ENCODE measurements at regions not wholly inside any gene's neighbourhood (a gene's known extent, or its start where the extent isn't known, plus 50 kb on each side); places are given as distances from the start of the nearest gene placed in this dataset.

GRCh38 chr1:239308701-239309333 is 77.6 kb upstream of the CHRM3 start:
- Histone ChIP-seq H3K36me3 (no peaks in the 10 kb centered on the region), H3K27me3 (no peaks in the 10 kb centered on the region), H3K4me3 (no peak overlapping the region), H3K27ac (no peak overlapping the region), H3K9me3 (no peaks in the 10 kb centered on the region), H3K4me1 (no peaks in the 10 kb centered on the region)
- intact Hi-C loops (cut with DNase I), result no loop called here
- peak; percentile 26 to 53 for TF ChIP-seq CTCF (IDR thresholded peaks at IDR 0.05)
- ATAC-seq, result peak; percentile 79
- peak in 1 of 4 donors; percentile 10 for DNase-seq

- H3K4me1 ChIP-seq, result no peaks in the 10 kb centered on the region
- no peaks in the 10 kb centered on the region for H3K27me3 ChIP-seq
- TF ChIP-seq CTCF (IDR thresholded peaks at IDR 0.05), result no peak
- intact Hi-C loops (cut with DNase I), result no loop called here
- H3K27ac ChIP-seq, result no peak overlapping the region
- ATAC-seq (no peak), DNase-seq (no peak)
- H3K4me3 ChIP-seq, result no peak overlapping the region
- no peaks in the 10 kb centered on the region for H3K36me3 ChIP-seq
- H3K9me3 ChIP-seq, result no peaks in the 10 kb centered on the region
Measured at GRCh38 chr1:239307886-239308285, 78.5 kb upstream of the CHRM3 start.

GRCh38 chr1:239306426-239306825 is 79.9 kb upstream of the CHRM3 start:
- H3K27ac ChIP-seq, result no peak overlapping the region
- H3K4me1 ChIP-seq, result no peaks in the 10 kb centered on the region
- no peak for TF ChIP-seq CTCF (IDR thresholded peaks at IDR 0.05)
- no peaks in the 10 kb centered on the region for H3K36me3 ChIP-seq
- intact Hi-C loops (cut with DNase I), result no loop called here
- ATAC-seq (no peak), DNase-seq (no peak)
- no peaks in the 10 kb centered on the region for H3K27me3 ChIP-seq
- no peaks in the 10 kb centered on the region for H3K9me3 ChIP-seq
- H3K4me3 ChIP-seq, result no peak overlapping the region

- H3K9me3 ChIP-seq, result no peaks in the 10 kb centered on the region
- no peak overlapping the region for H3K27ac ChIP-seq
- no peak for ATAC-seq
- no peak for TF ChIP-seq CTCF (IDR thresholded peaks at IDR 0.05)
- intact Hi-C loops (cut with DNase I), result no loop called here
- no peak overlapping the region for H3K4me3 ChIP-seq
- no peaks in the 10 kb centered on the region for H3K4me1 ChIP-seq
- no peaks in the 10 kb centered on the region for H3K36me3 ChIP-seq
- DNase-seq, result no peak
- no peaks in the 10 kb centered on the region for H3K27me3 ChIP-seq
Measured at GRCh38 chr1:239303289-239303688, 83.1 kb upstream of the CHRM3 start.

GRCh38 chr1:239302696-239303095 is 83.7 kb upstream of the CHRM3 start:
- H3K27ac ChIP-seq, result no peak overlapping the region
- H3K4me1 ChIP-seq, result no peaks in the 10 kb centered on the region
- H3K27me3 ChIP-seq, result no peaks in the 10 kb centered on the region
- intact Hi-C loops (cut with DNase I), result no loop called here
- DNase-seq, result no peak
- H3K36me3 ChIP-seq, result no peaks in the 10 kb centered on the region
- TF ChIP-seq CTCF (IDR thresholded peaks at IDR 0.05), result no peak
- no peaks in the 10 kb centered on the region for H3K9me3 ChIP-seq
- no peak for ATAC-seq
- H3K4me3 ChIP-seq, result no peak overlapping the region
